IMR-90 (cell line): ENCODE measurements at regions not wholly inside any gene's neighbourhood (a gene's known extent, or its start where the extent isn't known, plus 50 kb on each side); places are given as distances from the start of the nearest gene placed in this dataset.

Source experiments
- CTCF ChIP-seq: conservative IDR thresholded peaks from 2 replicates; pipeline ENCODE4 v1.5.1; 2012; ENCODE audit warnings: mild to moderate bottlenecking, low read depth, low read length, improper control_type of control experiment
- MXI1 ChIP-seq: IDR thresholded peaks from 2 replicates; pipeline ENCODE4 v1.6.1; 2012; ENCODE audit warnings: low read depth, mild to moderate bottlenecking, low read length, moderate library complexity, borderline replicate concordance
- POLR2A ChIP-seq: IDR thresholded peaks from 2 replicates; pipeline ENCODE4 v1.6.1; 2012; ENCODE audit warnings: mild to moderate bottlenecking, low read depth, low read length
- RCOR1 ChIP-seq: IDR thresholded peaks from 2 replicates; pipeline ENCODE4 v1.6.1; 2012; ENCODE audit warnings: mild to moderate bottlenecking, low read length, improper control_type of control experiment; ENCODE audit not compliant: insufficient replicate concordance
- RFX5 ChIP-seq: IDR thresholded peaks from 2 replicates; pipeline ENCODE4 v1.8.0; 2012; ENCODE audit warnings: low read depth, mild to moderate bottlenecking, low read length, moderate library complexity

GRCh38 chr12:42660968-42661937 is 71.7 kb upstream of the PRICKLE1 start:
- TF ChIP-seq CTCF (no peak), MXI1 (no peak), RFX5 (no peak), RCOR1 (no peak), POLR2A (no peak)
